Fibroblast of lung (primary cell): ENCODE measurements at regions not wholly inside any gene's neighbourhood (a gene's known extent, or its start where the extent isn't known, plus 50 kb on each side); places are given as distances from the start of the nearest gene placed in this dataset.

ENCODE experiments used
- DNase-seq, 2 donors: peaks; one replicate each; pipeline versions ENCODE4 v3.0.0 to v3.0.0-alpha.2; 2010; ENCODE audit warnings: low read depth in 2 of 2
- H2AFZ ChIP-seq: 2 replicates; pipeline ENCODE4 v1.5.1; 2012; ENCODE audit warnings: low read length, control low read depth, inconsistent platforms
- H3K27ac ChIP-seq: 2 replicates; pipeline ENCODE4 v1.5.1; 2011; ENCODE audit warnings: low read length, control low read depth; ENCODE audit not compliant: insufficient read depth
- H3K27me3 ChIP-seq: 2 replicates; pipeline ENCODE4 v1.5.1; 2011; ENCODE audit warnings: mild to moderate bottlenecking, low read length; ENCODE audit not compliant: control insufficient read depth, insufficient read depth
- H3K36me3 ChIP-seq: 2 replicates; pipeline ENCODE4 v1.5.1; 2011; ENCODE audit warnings: low read length; ENCODE audit not compliant: control insufficient read depth, insufficient read depth
- H3K4me1 ChIP-seq: 2 replicates; pipeline ENCODE4 v1.5.1; 2011; ENCODE audit warnings: low read length; ENCODE audit not compliant: control insufficient read depth, insufficient read depth; ENCODE audit errors: extremely low read depth
- H3K4me2 ChIP-seq: 2 replicates; pipeline ENCODE4 v1.5.1; 2011; ENCODE audit warnings: low read length, control low read depth; ENCODE audit not compliant: insufficient read depth; ENCODE audit errors: extremely low read depth
- H3K4me3 ChIP-seq, 4 experiments: fragments of 200-600 bp in 1 of 4; sonication (generic) in 1 of 4; replicated peaks in 1 of 4; 2 replicates each; pipeline ENCODE4 v1.5.1; 2011 to 2016; ENCODE audit warnings: low read length in 4 of 4, low read depth in 3 of 4, mild to moderate bottlenecking in 3 of 4, control low read depth in 2 of 4, inconsistent platforms in 1 of 4, mixed read lengths in 1 of 4; ENCODE audit not compliant: insufficient read depth in 1 of 4; ENCODE audit errors: control extremely low read depth in 1 of 4
- H3K79me2 ChIP-seq: 2 replicates; pipeline ENCODE4 v1.5.1; 2012; ENCODE audit warnings: mild to moderate bottlenecking, low read length, inconsistent platforms; ENCODE audit not compliant: control insufficient read depth, insufficient read depth
- H3K9ac ChIP-seq: 2 replicates; pipeline ENCODE4 v1.5.1; 2011; ENCODE audit warnings: mild to moderate bottlenecking, low read length, control low read depth; ENCODE audit not compliant: insufficient read depth
- H3K9me3 ChIP-seq: 2 replicates; pipeline ENCODE4 v1.5.1; 2012; ENCODE audit warnings: low read depth, low read length; ENCODE audit not compliant: control insufficient read depth, insufficient read depth
- H4K20me1 ChIP-seq: 2 replicates; pipeline ENCODE4 v1.5.1; 2011; ENCODE audit warnings: low read length; ENCODE audit not compliant: control insufficient read depth, insufficient read depth; ENCODE audit errors: extremely low read depth
- CTCF ChIP-seq, 2 donors: IDR thresholded peaks in 1 of 2; conservative IDR thresholded peaks in 1 of 2; 1 replicate in 1 of 2; 2 replicates in 1 of 2; pipeline ENCODE4 v1.5.1; 2011 to 2012; ENCODE audit warnings: low read length in 2 of 2, control low read depth in 1 of 2, inconsistent platforms in 1 of 2, low read depth in 1 of 2, mild to moderate bottlenecking in 1 of 2
- EZH2 ChIP-seq: IDR thresholded peaks from 2 replicates; pipeline ENCODE4 v1.5.1; 2012; ENCODE audit warnings: low read length, control low read depth, mild to moderate bottlenecking; ENCODE audit errors: missing control alignments

DNA sequence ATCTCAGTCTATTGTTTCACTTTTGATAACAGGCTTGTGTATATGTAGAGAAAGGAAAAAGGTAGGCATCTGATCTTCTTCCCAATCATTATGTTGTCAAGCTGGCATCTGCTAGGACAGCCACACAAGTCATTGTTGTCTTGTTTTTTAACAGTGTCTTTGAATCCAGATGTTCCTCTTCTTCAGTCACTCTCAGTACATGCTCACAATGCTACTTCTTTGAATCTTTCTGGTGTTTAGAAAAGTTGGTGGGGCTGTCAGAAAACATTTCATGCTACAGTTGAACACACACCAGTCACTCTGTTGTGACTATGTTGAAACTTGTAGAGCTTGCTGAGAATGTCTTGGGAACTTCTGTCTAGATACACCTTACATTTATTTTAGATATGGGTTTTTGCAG, 1231.4 kb upstream of the MIR17HG start:
- H3K27me3 ChIP-seq: no peaks in the 10 kb centered on the region
- H3K4me2 ChIP-seq: no peak overlapping the region
- no peak overlapping the region for H2AFZ ChIP-seq
- no peaks in the 10 kb centered on the region for H3K36me3 ChIP-seq
- TF ChIP-seq EZH2 (no peak), CTCF (conservative IDR thresholded peaks at IDR 0.05 in 1 of 2, IDR thresholded peaks at IDR 0.05 in 1 of 2; ENCODE audit: low read depth in 1 of 2, low read length in 2 of 2) (no peak)
- H4K20me1 ChIP-seq: no peaks in the 10 kb centered on the region
- H3K27ac ChIP-seq: no peak overlapping the region
- no peaks in the 10 kb centered on the region for H3K4me1 ChIP-seq
- DNase-seq: peak in 1 of 2 donors; percentile 2
- H3K9ac ChIP-seq: no peak overlapping the region
- no peak overlapping the region for H3K4me3 ChIP-seq
- H3K9me3 ChIP-seq: no peaks in the 10 kb centered on the region
- H3K79me2 ChIP-seq: no peaks in the 10 kb centered on the region

DNA sequence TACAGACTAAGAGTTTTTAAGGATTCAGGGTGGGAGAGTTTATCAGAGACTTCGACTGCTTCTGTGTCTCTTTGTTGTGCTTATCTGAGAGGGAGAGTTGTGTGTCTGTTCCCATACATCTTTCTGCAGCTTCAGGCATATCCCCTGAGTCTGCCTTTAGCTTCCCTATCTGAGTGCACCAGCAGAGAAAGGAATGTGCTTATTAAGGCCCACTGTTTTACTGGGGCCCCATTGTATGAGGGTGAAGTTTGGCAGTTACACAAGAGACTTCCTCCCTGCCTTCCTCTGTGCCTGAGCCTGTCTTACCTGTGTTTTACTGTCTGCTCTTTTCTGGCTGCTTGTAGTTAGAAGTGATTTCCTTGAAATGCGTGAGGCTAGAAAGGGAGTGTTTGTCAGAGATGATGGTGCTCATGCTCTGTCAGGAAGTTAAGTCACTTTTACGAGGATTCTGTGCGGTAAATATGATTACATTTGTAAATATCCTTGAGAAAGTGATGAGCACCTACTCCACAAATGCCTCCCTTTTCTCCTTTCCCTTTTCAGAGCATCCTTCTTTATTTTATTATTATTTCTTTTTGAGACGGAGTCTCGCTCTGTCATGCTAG, 1228.9 kb upstream of the MIR17HG start:
- no peaks in the 10 kb centered on the region for H3K36me3 ChIP-seq
- no peak overlapping the region for H3K27ac ChIP-seq
- no peaks in the 10 kb centered on the region for H3K27me3 ChIP-seq
- no peak overlapping the region for H3K9ac ChIP-seq
- H3K4me1 ChIP-seq: no peaks in the 10 kb centered on the region
- no peaks in the 10 kb centered on the region for H3K9me3 ChIP-seq
- no peak overlapping the region for H3K4me3 ChIP-seq
- TF ChIP-seq EZH2 (no peak), CTCF (conservative IDR thresholded peaks at IDR 0.05 in 1 of 2, IDR thresholded peaks at IDR 0.05 in 1 of 2; ENCODE audit: low read depth in 1 of 2, low read length in 2 of 2) (no peak)
- no peaks in the 10 kb centered on the region for H4K20me1 ChIP-seq
- DNase-seq: no peak
- no peak overlapping the region for H3K4me2 ChIP-seq
- H3K79me2 ChIP-seq: no peaks in the 10 kb centered on the region
- no peak overlapping the region for H2AFZ ChIP-seq

DNA sequence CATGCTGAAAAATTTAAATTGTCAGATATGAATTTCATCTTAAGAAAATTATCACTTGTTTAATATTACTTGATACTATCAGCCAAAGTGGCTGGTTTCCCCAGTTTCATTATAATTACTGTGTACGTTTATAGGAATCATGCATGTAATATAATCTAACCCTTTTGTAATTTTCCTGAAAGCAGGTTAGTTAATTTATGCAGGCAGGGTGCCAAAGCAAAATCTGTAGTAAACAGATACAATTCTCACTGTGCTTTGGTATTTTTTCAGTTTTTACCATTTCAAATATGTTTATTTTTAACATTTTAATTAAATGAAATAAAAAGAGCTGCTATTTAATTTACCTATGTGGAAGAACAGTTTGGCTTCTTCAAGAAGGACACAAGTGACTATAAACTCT, 1227.5 kb upstream of the MIR17HG start:
- no peak for DNase-seq
- Histone ChIP-seq H3K9me3 (no peaks in the 10 kb centered on the region), H3K79me2 (no peaks in the 10 kb centered on the region), H3K4me3 (no peak overlapping the region), H3K27me3 (no peaks in the 10 kb centered on the region), H4K20me1 (no peaks in the 10 kb centered on the region), H2AFZ (no peak overlapping the region), H3K9ac (no peak overlapping the region), H3K36me3 (no peaks in the 10 kb centered on the region), H3K4me1 (no peaks in the 10 kb centered on the region), H3K4me2 (no peak overlapping the region), H3K27ac (no peak overlapping the region)
- TF ChIP-seq CTCF (conservative IDR thresholded peaks at IDR 0.05 in 1 of 2, IDR thresholded peaks at IDR 0.05 in 1 of 2; ENCODE audit: low read depth in 1 of 2, low read length in 2 of 2) (no peak), EZH2 (no peak)
